Nephron progenitor cell (in vitro differentiated cells): ENCODE measurements at regions not wholly inside any gene's neighbourhood (a gene's known extent, or its start where the extent isn't known, plus 50 kb on each side); places are given as distances from the start of the nearest gene placed in this dataset.

Experiments used
- DNase-seq: peaks from one replicate; pipeline ENCODE4 v3.0.0; 2021
- H3K27ac Mint-ChIP-seq: 2 replicates; pipeline ENCODE4 v1.8.0; 2021; ENCODE audit warnings: mild to moderate bottlenecking, moderate library complexity, mixed read lengths
- H3K27me3 Mint-ChIP-seq: 2 replicates; pipeline ENCODE4 v1.8.0; 2021; ENCODE audit warnings: mild to moderate bottlenecking, low read depth, mixed read lengths; ENCODE audit not compliant: poor library complexity
- H3K36me3 Mint-ChIP-seq: 2 replicates; pipeline ENCODE4 v1.8.0; 2021; ENCODE audit warnings: low read depth, mixed read lengths
- H3K4me1 Mint-ChIP-seq: 2 replicates; pipeline ENCODE4 v1.8.0; 2021; ENCODE audit warnings: mixed read lengths
- H3K4me3 Mint-ChIP-seq: 2 replicates; pipeline ENCODE4 v1.8.0; 2021; ENCODE audit warnings: mild to moderate bottlenecking, moderate library complexity, mixed read lengths
- H3K9me3 Mint-ChIP-seq: 2 replicates; pipeline ENCODE4 v1.8.0; 2021; ENCODE audit warnings: mild to moderate bottlenecking, moderate library complexity, mixed read lengths
- TF ChIP-seq, protein P1 (sequence below): fragments of 200-600 bp; sonication (generic); IDR thresholded peaks from 2 replicates; pipeline ENCODE4 v1.5.0; 2021; ENCODE audit warnings: antibody characterized with exemption

DNA sequence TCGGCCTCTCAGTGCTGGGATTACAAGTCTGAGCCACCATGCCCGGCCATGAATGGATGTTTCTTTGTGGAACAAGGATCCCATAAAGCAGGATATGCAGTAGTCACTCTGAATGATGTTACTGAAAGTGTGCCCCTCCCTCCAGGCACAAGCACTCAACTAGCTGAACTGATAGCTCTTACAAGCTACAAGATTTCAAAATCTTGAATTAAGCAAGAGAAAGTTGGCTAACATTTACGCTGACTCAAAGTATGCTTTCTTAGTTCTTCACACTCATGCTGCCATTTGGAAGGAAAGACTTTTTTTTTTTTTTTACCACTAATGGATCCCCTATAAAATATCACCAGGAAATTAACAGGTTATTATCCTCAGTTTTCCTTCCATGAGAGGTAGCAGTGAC lies 549.0 kb upstream of the PKDCC start:
- DNase-seq: no peak
- H3K9me3 Mint-ChIP-seq: peaks cover 87% of the 10 kb centered on the region
- H3K4me3 Mint-ChIP-seq: no peak overlapping the region
- no peak overlapping the region for H3K27ac Mint-ChIP-seq
- TF ChIP-seq, protein P1, sequence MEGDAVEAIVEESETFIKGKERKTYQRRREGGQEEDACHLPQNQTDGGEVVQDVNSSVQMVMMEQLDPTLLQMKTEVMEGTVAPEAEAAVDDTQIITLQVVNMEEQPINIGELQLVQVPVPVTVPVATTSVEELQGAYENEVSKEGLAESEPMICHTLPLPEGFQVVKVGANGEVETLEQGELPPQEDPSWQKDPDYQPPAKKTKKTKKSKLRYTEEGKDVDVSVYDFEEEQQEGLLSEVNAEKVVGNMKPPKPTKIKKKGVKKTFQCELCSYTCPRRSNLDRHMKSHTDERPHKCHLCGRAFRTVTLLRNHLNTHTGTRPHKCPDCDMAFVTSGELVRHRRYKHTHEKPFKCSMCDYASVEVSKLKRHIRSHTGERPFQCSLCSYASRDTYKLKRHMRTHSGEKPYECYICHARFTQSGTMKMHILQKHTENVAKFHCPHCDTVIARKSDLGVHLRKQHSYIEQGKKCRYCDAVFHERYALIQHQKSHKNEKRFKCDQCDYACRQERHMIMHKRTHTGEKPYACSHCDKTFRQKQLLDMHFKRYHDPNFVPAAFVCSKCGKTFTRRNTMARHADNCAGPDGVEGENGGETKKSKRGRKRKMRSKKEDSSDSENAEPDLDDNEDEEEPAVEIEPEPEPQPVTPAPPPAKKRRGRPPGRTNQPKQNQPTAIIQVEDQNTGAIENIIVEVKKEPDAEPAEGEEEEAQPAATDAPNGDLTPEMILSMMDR: no peak
- H3K4me1 Mint-ChIP-seq: no peaks in the 10 kb centered on the region
- H3K36me3 Mint-ChIP-seq: peaks cover 7% of the 10 kb centered on the region
- H3K27me3 Mint-ChIP-seq: no peaks in the 10 kb centered on the region

DNA sequence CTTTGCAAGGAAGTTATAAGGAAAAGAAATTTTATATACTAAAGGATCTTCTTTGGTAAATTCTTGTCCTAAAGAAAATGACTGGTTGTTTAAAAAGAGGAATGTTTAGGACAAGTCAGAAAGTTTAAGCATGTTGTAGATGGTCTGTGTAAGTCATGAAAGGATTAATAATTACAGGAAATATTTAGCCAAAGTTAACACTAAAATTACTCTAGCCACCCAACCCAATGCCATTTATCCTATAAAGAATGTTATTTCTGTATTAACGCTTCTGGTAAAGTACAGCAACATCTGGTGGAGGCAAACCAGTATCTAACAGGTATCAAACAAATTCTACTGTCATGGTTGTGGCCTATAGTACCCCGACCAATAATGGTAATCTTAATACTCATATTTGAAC lies 546.9 kb upstream of the PKDCC start:
- Mint-ChIP-seq H3K27ac (no peak overlapping the region), H3K36me3 (peaks cover 3% of the 10 kb centered on the region), H3K4me3 (no peak overlapping the region), H3K4me1 (no peaks in the 10 kb centered on the region), H3K27me3 (no peaks in the 10 kb centered on the region), H3K9me3 (peaks cover 66% of the 10 kb centered on the region)
- TF ChIP-seq, protein P1: no peak
- no peak for DNase-seq

DNA sequence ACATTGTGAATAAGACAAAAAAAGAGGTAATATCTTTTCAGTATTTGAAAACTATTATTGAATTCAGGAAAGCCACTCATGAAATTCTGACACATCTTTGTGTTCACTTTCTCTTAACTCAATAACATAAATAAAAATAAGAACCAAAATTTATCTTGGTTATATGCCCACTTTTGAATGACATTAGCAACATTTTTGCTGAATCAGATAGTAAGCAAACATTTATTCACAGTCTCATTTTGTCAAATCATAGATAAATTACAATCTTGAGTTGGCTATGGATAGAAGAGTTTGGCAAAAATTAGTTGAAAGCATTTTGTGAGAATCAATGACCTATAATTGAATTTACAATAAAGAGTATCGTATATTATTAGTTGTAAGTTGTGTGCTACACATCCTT lies 545.1 kb upstream of the PKDCC start:
- TF ChIP-seq, protein P1: no peak
- Mint-ChIP-seq H3K27ac (no peak overlapping the region), H3K4me1 (no peaks in the 10 kb centered on the region), H3K4me3 (no peak overlapping the region), H3K36me3 (peaks cover 3% of the 10 kb centered on the region), H3K9me3 (peaks cover 48% of the 10 kb centered on the region), H3K27me3 (no peaks in the 10 kb centered on the region)
- DNase-seq: no peak

DNA sequence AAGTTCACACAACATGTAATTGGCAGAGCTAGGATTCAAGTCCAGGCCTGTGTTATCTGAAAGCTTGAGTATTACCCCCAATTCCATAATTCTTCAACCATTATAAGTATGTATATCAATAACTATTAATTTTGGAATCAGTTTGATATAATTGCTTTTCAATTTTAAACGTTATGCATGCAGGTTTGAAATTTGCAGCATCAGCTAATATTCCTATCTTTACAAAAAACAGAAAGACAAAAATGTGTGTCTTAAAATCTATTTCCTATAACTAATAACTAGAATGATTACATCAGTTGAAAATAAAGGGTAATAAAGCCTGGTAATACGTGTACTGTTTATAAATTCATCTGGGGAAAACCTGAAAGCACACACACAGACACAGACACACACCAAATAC lies 543.3 kb upstream of the PKDCC start:
- peaks cover 37% of the 10 kb centered on the region for H3K9me3 Mint-ChIP-seq
- no peak for DNase-seq
- no peak overlapping the region for H3K4me3 Mint-ChIP-seq
- peaks cover 3% of the 10 kb centered on the region for H3K36me3 Mint-ChIP-seq
- no peak overlapping the region for H3K27ac Mint-ChIP-seq
- H3K4me1 Mint-ChIP-seq: no peaks in the 10 kb centered on the region
- no peaks in the 10 kb centered on the region for H3K27me3 Mint-ChIP-seq
- TF ChIP-seq, protein P1: no peak

DNA sequence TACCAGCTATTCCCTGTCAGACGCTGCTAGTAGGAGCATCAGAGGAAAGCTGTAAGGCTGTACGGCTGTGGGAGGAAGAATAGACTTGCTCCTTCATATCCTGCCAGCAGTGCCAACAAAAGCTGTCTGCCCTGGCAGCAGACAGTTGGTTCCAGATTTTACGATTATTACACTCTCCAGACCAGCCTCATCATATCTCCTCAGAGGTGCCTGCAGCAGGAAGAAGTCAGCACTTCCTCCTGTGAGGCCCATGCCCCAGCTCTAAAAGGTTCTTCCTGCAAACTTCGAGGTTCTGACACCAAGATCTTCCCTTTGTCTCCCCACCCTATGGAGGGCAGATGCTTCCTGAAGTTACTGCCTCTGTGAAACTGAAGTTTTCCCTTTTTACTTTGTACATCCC lies 537.7 kb upstream of the PKDCC start:
- no peaks in the 10 kb centered on the region for H3K9me3 Mint-ChIP-seq
- DNase-seq: no peak
- H3K27ac Mint-ChIP-seq: no peak overlapping the region
- no peaks in the 10 kb centered on the region for H3K4me1 Mint-ChIP-seq
- TF ChIP-seq, protein P1: no peak
- no peak overlapping the region for H3K4me3 Mint-ChIP-seq
- no peaks in the 10 kb centered on the region for H3K36me3 Mint-ChIP-seq
- no peaks in the 10 kb centered on the region for H3K27me3 Mint-ChIP-seq

DNA sequence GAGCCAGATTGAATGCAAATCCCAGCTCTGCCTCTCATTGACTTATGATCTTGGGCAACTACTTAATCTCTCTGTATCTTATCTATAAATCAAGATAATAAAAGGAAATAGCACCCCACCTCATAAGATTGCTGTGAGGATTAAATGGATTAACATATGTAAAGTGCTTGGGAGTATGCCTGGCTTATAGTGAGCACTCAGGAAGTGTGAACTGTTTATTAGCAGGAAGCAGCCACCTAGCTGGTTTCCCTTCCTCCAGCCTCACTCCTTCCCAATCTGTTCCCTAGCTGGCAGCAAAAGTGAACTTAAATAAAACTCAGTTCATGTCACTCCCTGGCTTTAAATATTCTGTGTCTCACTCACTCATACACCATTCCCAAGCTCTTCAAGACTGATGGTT lies 526.6 kb upstream of the PKDCC start:
- TF ChIP-seq, protein P1: no peak
- H3K4me3 Mint-ChIP-seq: no peak overlapping the region
- DNase-seq: no peak
- H3K36me3 Mint-ChIP-seq: no peaks in the 10 kb centered on the region
- H3K9me3 Mint-ChIP-seq: no peaks in the 10 kb centered on the region
- no peak overlapping the region for H3K27ac Mint-ChIP-seq
- H3K4me1 Mint-ChIP-seq: no peaks in the 10 kb centered on the region
- H3K27me3 Mint-ChIP-seq: no peaks in the 10 kb centered on the region
